ENCODE measurements at regions not wholly inside any gene's neighbourhood (a gene's known extent, or its start where the extent isn't known, plus 50 kb on each side); places are given as distances from the start of the nearest gene placed in this dataset.
"Not testable (repeated sequence)": the region's sequence is repeated elsewhere in the genome, so short reads cannot be mapped to it uniquely, and the experiment has no call there.

GRCh38 chr3:193130576-193130975, 110.4 kb upstream of the PLAAT1 start:
- DNase-seq, result no peak

- no peak for DNase-seq
Measured at GRCh38 chr3:193132241-193132640, 108.8 kb upstream of the PLAAT1 start.

GRCh38 chr3:193132964-193133363, 108.1 kb upstream of the PLAAT1 start:
- no peak for DNase-seq

- no peak for DNase-seq
Measured at GRCh38 chr3:193134856-193135255, 106.2 kb upstream of the PLAAT1 start.

- no peak for DNase-seq
Measured at GRCh38 chr3:193140381-193140780, 100.6 kb upstream of the PLAAT1 start.

- no peak for DNase-seq
Measured at GRCh38 chr3:193145248-193145647, 95.8 kb upstream of the PLAAT1 start.

GRCh38 chr3:193148688-193149473, 92.1 kb upstream of the PLAAT1 start:
- DNase-seq, result no peak

- DNase-seq, result no peak
Measured at GRCh38 chr3:193149998-193150397, 91.0 kb upstream of the PLAAT1 start.

- not testable (repeated sequence) for DNase-seq
Measured at GRCh38 chr3:193155044-193155781, 85.8 kb upstream of the PLAAT1 start.

GRCh38 chr3:193157051-193157450, 84.0 kb upstream of the PLAAT1 start:
- no peak for DNase-seq

- DNase-seq, result no peak
Measured at GRCh38 chr3:193165431-193166120, 75.4 kb upstream of the PLAAT1 start.

- DNase-seq, result no peak
Measured at GRCh38 chr3:193168931-193169330, 72.1 kb upstream of the PLAAT1 start.

- DNase-seq, result no peak
Measured at GRCh38 chr3:193174140-193174539, 66.9 kb upstream of the PLAAT1 start.

GRCh38 chr3:193179332-193180012, 61.5 kb upstream of the PLAAT1 start:
- DNase-seq, result not testable (repeated sequence)

- no peak for DNase-seq
Measured at GRCh38 chr3:193187070-193187722, 53.8 kb upstream of the PLAAT1 start.

GRCh38 chr3:193190146-193190786, 50.8 kb upstream of the PLAAT1 start:
- peak; percentile 16 for DNase-seq

Data from NCI-H510A (cell line).